ENCODE measurements at regions not wholly inside any gene's neighbourhood (a gene's known extent, or its start where the extent isn't known, plus 50 kb on each side); places are given as distances from the start of the nearest gene placed in this dataset.

DNA sequence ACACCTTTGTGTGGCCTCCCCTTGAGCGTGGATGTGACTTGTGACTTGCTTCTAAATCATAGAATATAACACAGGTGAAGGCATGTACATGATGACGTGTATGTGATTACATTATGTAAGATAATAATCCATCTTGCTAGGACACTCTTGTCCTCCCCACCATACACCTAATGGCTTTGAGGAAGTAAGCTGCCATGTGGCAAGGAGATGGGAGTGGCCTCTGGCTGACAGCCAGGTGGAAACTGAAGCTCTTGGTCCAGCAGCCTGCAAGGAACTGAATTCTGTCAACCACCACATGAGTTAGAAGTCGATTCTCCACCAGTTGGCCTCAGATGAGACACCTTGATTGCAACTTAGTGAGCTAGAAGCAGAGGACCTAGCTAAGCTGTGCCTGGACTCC is 67.4 kb upstream of the ELN start:
- Histone ChIP-seq H3K4me3 (no peak overlapping the region), H3K27me3 (ENCODE audit: control insufficient read depth in 2 of 2, insufficient read depth in 2 of 2, low read length in 2 of 2) (peaks cover 0 to 7% of the 10 kb centered on the region in 2 experiments; a peak in 1 of 5 replicates), H3K4me2 (ENCODE audit: insufficient read depth, low read length) (no peak overlapping the region), H3K27ac (ENCODE audit: extremely low read depth, low read depth, low read length) (no peak overlapping the region), H3K9me1 (ENCODE audit: control insufficient read depth, insufficient read depth, low read length) (no peaks in the 10 kb centered on the region), H3K4me1 (replicated peaks in 1 of 2; ENCODE audit: control insufficient read depth in 2 of 2, insufficient read depth in 2 of 2, low read length in 2 of 2) (no peaks in the 10 kb centered on the region; a peak in 1 of 5 replicates), H2AFZ (ENCODE audit: low read depth, low read length) (no peak overlapping the region), H4K20me1 (replicated peaks; ENCODE audit: control insufficient read depth, insufficient read depth, low read length) (no peaks in the 10 kb centered on the region), H3K36me3 (ENCODE audit: control insufficient read depth, insufficient read depth, low read length) (no peaks in the 10 kb centered on the region), H3K9ac (ENCODE audit: insufficient read depth in 1 of 2, low read depth in 2 of 2, low read length in 2 of 2) (no peak overlapping the region), H3K79me2 (ENCODE audit: control insufficient read depth, insufficient read depth, low read length) (no peaks in the 10 kb centered on the region), H3K9me3 (replicated peaks; ENCODE audit: control insufficient read depth, insufficient read depth, low read depth, low read length) (peaks cover 4% of the 10 kb centered on the region; the same call in 1 of the 2 replicates)
- intact Hi-C loops (cut with micrococcal nuclease) (no loop called here), in situ Hi-C loops (cut with MboI) (no loop called here)
- BruUV-seq (replicated peaks), result no TSS peak
- ChIA-PET POLR2A (interaction anchor here (0.7 to 0.9 kb wide), 2 partner anchors 13 to 39 kb away, joined by 3 read pairs; no protein-coding TSS in a partner anchor), CTCF (ENCODE audit: low intra/inter-chr PET ratio) (no interaction called here)
- ATAC-seq, result peak; percentile 67
- peak in 1 of 4 experiments; percentile 50 for DNase-seq (ENCODE audit: extremely low read depth in 1 of 4, low spot score in 3 of 4)
- WGBS (ENCODE audit: insufficient coverage, low coverage, missing lambda C conversion rate), result 0% methylated on average over 3 of the region's 3 CpGs
- peak; percentile 71 for FAIRE-seq
- no peak for TF ChIP-seq MTA3 (IDR thresholded peaks at IDR 0.05; ENCODE audit: borderline replicate concordance)
- no peak for TF ChIP-seq PATZ1 (CRISPR knock-in tag; IDR thresholded peaks at IDR 0.05; ENCODE audit: borderline replicate concordance)
- TF ChIP-seq, protein P1, sequence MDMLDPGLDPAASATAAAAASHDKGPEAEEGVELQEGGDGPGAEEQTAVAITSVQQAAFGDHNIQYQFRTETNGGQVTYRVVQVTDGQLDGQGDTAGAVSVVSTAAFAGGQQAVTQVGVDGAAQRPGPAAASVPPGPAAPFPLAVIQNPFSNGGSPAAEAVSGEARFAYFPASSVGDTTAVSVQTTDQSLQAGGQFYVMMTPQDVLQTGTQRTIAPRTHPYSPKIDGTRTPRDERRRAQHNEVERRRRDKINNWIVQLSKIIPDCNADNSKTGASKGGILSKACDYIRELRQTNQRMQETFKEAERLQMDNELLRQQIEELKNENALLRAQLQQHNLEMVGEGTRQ (CRISPR knock-in tag; IDR thresholded peaks at IDR 0.05), result no peak
- TF ChIP-seq, protein P2, sequence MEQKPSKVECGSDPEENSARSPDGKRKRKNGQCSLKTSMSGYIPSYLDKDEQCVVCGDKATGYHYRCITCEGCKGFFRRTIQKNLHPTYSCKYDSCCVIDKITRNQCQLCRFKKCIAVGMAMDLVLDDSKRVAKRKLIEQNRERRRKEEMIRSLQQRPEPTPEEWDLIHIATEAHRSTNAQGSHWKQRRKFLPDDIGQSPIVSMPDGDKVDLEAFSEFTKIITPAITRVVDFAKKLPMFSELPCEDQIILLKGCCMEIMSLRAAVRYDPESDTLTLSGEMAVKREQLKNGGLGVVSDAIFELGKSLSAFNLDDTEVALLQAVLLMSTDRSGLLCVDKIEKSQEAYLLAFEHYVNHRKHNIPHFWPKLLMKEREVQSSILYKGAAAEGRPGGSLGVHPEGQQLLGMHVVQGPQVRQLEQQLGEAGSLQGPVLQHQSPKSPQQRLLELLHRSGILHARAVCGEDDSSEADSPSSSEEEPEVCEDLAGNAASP (IDR thresholded peaks at IDR 0.05), result no peak
- TF ChIP-seq E2F3 (CRISPR knock-in tag; IDR thresholded peaks at IDR 0.05), result no peak
- no peak for TF ChIP-seq CGGBP1 (CRISPR knock-in tag; IDR thresholded peaks at IDR 0.05)
- TF ChIP-seq HINFP (tag; conservative IDR thresholded peaks at IDR 0.05; ENCODE audit: low read depth), result no peak
- no peak for TF ChIP-seq ZC3H11A (IDR thresholded peaks at IDR 0.05; ENCODE audit: low read depth, low read length)
- TF ChIP-seq SRSF3 (IDR thresholded peaks at IDR 0.05; ENCODE audit: insufficient read depth, low read length), result no peak
- no peak for TF ChIP-seq ETV6 (IDR thresholded peaks at IDR 0.05; ENCODE audit: borderline replicate concordance in 1 of 2, low read depth in 2 of 2, low read length in 1 of 2)
- TF ChIP-seq ETV6 (CRISPR knock-in tag; IDR thresholded peaks at IDR 0.05; ENCODE audit: borderline replicate concordance), result no peak
- TF ChIP-seq FOSL1 (tag; conservative IDR thresholded peaks at IDR 0.05), result no peak
- TF ChIP-seq CSDE1 (IDR thresholded peaks at IDR 0.05), result no peak
- no peak for TF ChIP-seq RB1 (IDR thresholded peaks at IDR 0.05; ENCODE audit: low read depth)
- no peak for TF ChIP-seq ZNF699 (CRISPR knock-in tag; IDR thresholded peaks at IDR 0.05; ENCODE audit: insufficient replicate concordance)
- TF ChIP-seq ZNF121 (CRISPR knock-in tag; conservative IDR thresholded peaks at IDR 0.05), result no peak
- TF ChIP-seq ZNF217 (CRISPR knock-in tag; IDR thresholded peaks at IDR 0.05), result no peak
